D721Med (cell line): ENCODE measurements at regions not wholly inside any gene's neighbourhood (a gene's known extent, or its start where the extent isn't known, plus 50 kb on each side); places are given as distances from the start of the nearest gene placed in this dataset.

Source experiments
- DNase-seq: peaks from one replicate; pipeline ENCODE4 v3.0.0; 2011; ENCODE audit warnings: low spot score; ENCODE audit not compliant: insufficient read length
- FAIRE-seq: peaks from 2 replicates; lab custom pipeline; 2011; peaks lifted over from hg19 to GRCh38; lab: Jason Lieb, UNC
- CTCF ChIP-seq: IDR thresholded peaks from 2 replicates; pipeline ENCODE4 v1.5.1; 2012; ENCODE audit warnings: mild to moderate bottlenecking, control low read depth; ENCODE audit not compliant: insufficient read depth; ENCODE audit errors: missing control alignments

- no peak for DNase-seq
- FAIRE-seq: no peak
- TF ChIP-seq CTCF: no peak
Measured at GRCh38 chr1:222994511-222995235, 148.4 kb downstream of the TLR5 start.

GRCh38 chr1:222995236-222995580, 147.8 kb downstream of the TLR5 start:
- no peak for TF ChIP-seq CTCF
- FAIRE-seq: no peak
- DNase-seq: no peak

- no peak for TF ChIP-seq CTCF
- FAIRE-seq: peak; percentile 60
Measured at GRCh38 chr1:222995620-222996309, 147.3 kb downstream of the TLR5 start.

GRCh38 chr1:222996310-222996975, 146.6 kb downstream of the TLR5 start:
- no peak for FAIRE-seq
- no peak for DNase-seq
- TF ChIP-seq CTCF: no peak

More at GRCh38 chr1:222995620-222996309, 147.3 kb downstream of the TLR5 start:
- DNase-seq: no peak

- TF ChIP-seq CTCF: no peak
- DNase-seq (no peak), FAIRE-seq (no peak)
Measured at GRCh38 chr1:223000632-223001031, 142.4 kb downstream of the TLR5 start.

GRCh38 chr1:223001653-223002634, 141.1 kb downstream of the TLR5 start:
- peak; percentile 32 for FAIRE-seq
- no peak for TF ChIP-seq CTCF
- DNase-seq: no peak
